Common myeloid progenitor, CD34-positive (primary cell): ENCODE measurements at regions not wholly inside any gene's neighbourhood (a gene's known extent, or its start where the extent isn't known, plus 50 kb on each side); places are given as distances from the start of the nearest gene placed in this dataset.

ENCODE experiments used
- CTCF ChIA-PET: fragments of 350-600 bp; sonication (Branson Sonifier 250); formaldehyde crosslinking; loops from one replicate; lab custom pipeline; 2021; ENCODE audit warnings: antibody characterized with exemption; lab: Charles Lee
- POLR2A ChIA-PET: fragments of 350-600 bp; sonication (Branson Sonifier 250); formaldehyde crosslinking; loops from one replicate; lab custom pipeline; 2021; ENCODE audit warnings: antibody characterized with exemption; lab: Charles Lee
- DNase-seq, 3 donors: peaks; one replicate each; pipeline versions ENCODE4 v3.0.0 to v3.0.0-alpha.2; 2013
- H3K27ac ChIP-seq, 2 experiments: 1 replicate in 1 of 2; 2 replicates in 1 of 2; pipeline ENCODE4 v1.7.0; 2013; ENCODE audit warnings: inconsistent platforms in 2 of 2, low read length in 2 of 2, mild to moderate bottlenecking in 2 of 2, low read depth in 1 of 2, moderate library complexity in 1 of 2; ENCODE audit not compliant: severe bottlenecking in 2 of 2, insufficient read depth in 1 of 2, poor library complexity in 1 of 2
- H3K27me3 ChIP-seq, 5 experiments: replicated peaks in 2 of 5; 1 replicate in 3 of 5; 2 replicates in 2 of 5; pipeline versions ENCODE4 v1.6.1 to v1.7.0; 2013; ENCODE audit warnings: low read length in 4 of 5, mild to moderate bottlenecking in 2 of 5, moderate library complexity in 2 of 5, inconsistent platforms in 1 of 5; ENCODE audit not compliant: insufficient read depth in 5 of 5, control insufficient read depth in 4 of 5
- H3K36me3 ChIP-seq, 4 experiments: 1 replicate in 2 of 4; 2 replicates in 2 of 4; pipeline versions ENCODE4 v1.6.1 to v1.7.0; 2013; ENCODE audit warnings: low read length in 3 of 4, control low read depth in 1 of 4, mild to moderate bottlenecking in 1 of 4; ENCODE audit not compliant: control insufficient read depth in 4 of 4, insufficient read depth in 4 of 4
- H3K4me1 ChIP-seq, 4 experiments: 1 replicate in 3 of 4; 2 replicates in 1 of 4; pipeline versions ENCODE4 v1.6.1 to v1.7.1; 2013; ENCODE audit warnings: low read length in 3 of 4, mild to moderate bottlenecking in 3 of 4, control low read depth in 1 of 4, inconsistent platforms in 1 of 4, moderate library complexity in 1 of 4; ENCODE audit not compliant: control insufficient read depth in 4 of 4, insufficient read depth in 4 of 4; ENCODE audit errors: control extremely low read depth in 1 of 4
- H3K4me3 ChIP-seq, 7 experiments: 1 replicate in 4 of 7; 2 replicates in 3 of 7; pipeline versions ENCODE4 v1.5.1 to v1.7.0; 2013; ENCODE audit warnings: mild to moderate bottlenecking in 7 of 7, low read length in 6 of 7, moderate library complexity in 6 of 7, inconsistent platforms in 2 of 7, low read depth in 2 of 7, control low read depth in 1 of 7; ENCODE audit not compliant: insufficient read depth in 4 of 7, control insufficient read depth in 1 of 7; ENCODE audit errors: extremely low read depth in 1 of 7
- H3K9me3 ChIP-seq, 5 experiments: 1 replicate in 4 of 5; 2 replicates in 1 of 5; pipeline versions ENCODE4 v1.6.1 to v1.7.1; 2013; ENCODE audit warnings: low read length in 4 of 5, mild to moderate bottlenecking in 2 of 5, inconsistent platforms in 1 of 5, low read depth in 1 of 5, moderate library complexity in 1 of 5; ENCODE audit not compliant: control insufficient read depth in 4 of 5, insufficient read depth in 2 of 5; ENCODE audit errors: control extremely low read depth in 1 of 5
- WGBS: methylation state at CpG from one replicate; pipeline ENCODE4 v1.1.5; 2013; ENCODE audit not compliant: insufficient coverage; 5-methylcytosine and 5-hydroxymethylcytosine counted together

DNA sequence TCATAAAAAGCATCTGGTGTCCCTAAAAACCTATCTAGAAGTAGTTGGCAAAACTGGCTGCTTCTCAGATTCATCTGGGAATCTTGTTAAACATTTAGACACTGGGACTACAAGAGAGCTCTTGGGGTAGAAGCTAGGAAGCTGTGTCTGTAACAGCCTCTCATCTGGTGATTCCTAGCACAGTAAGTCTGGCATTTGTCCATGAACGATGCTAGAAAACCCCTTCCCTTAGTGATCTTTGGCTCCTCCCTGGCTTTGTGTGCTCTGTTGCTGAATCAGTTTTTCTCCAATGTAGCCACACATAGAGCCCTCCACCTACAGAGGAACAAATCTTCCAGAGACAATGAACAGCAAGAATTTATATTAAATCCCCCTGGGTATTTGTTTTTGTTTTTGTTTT lies 951.7 kb upstream of the LCORL start:
- H3K36me3 ChIP-seq, result no peaks in the 10 kb centered on the region

DNA sequence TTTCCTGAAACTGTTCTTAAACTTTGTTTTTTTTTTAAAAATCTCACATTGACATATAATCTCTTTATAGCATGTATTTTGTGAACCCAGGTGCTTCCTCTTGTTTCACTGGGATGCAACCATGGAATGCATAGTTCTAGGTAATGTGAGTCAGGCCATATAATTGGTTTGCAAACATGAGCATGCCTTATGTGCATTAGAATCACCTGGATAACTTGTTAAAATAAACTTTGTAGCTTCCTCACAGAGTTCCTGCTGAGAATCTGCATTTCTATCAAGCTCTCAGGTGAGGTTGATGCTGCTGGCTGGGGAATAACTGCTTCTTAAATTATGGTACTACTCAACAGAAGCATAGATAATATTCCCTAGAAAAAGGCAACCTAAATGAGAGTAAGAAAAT lies 940.3 kb upstream of the LCORL start:
- Histone ChIP-seq H3K4me3 (no peak overlapping the region), H3K27me3 (no peaks in the 10 kb centered on the region), H3K9me3 (peaks cover 0 to 2% (median 0%) of the 10 kb centered on the region in 5 experiments), H3K4me1 (no peaks in the 10 kb centered on the region), H3K27ac (no peak overlapping the region), H3K36me3 (no peaks in the 10 kb centered on the region)
- CTCF ChIA-PET, result no interaction called here
- no peak for DNase-seq
- POLR2A ChIA-PET, result no interaction called here

More for the DNA sequence above, 951.7 kb upstream of the LCORL start:
- H3K9me3 ChIP-seq, result peaks cover 0 to 3% (median 0%) of the 10 kb centered on the region in 5 experiments
- CTCF ChIA-PET, result no interaction called here
- DNase-seq, result no peak
- H3K27ac ChIP-seq, result no peak overlapping the region
- no peak overlapping the region for H3K4me3 ChIP-seq
- POLR2A ChIA-PET, result no interaction called here
- WGBS, result 73% methylated on average over 1 of the region's 1 CpG
- no peaks in the 10 kb centered on the region for H3K4me1 ChIP-seq
- no peaks in the 10 kb centered on the region for H3K27me3 ChIP-seq

DNA sequence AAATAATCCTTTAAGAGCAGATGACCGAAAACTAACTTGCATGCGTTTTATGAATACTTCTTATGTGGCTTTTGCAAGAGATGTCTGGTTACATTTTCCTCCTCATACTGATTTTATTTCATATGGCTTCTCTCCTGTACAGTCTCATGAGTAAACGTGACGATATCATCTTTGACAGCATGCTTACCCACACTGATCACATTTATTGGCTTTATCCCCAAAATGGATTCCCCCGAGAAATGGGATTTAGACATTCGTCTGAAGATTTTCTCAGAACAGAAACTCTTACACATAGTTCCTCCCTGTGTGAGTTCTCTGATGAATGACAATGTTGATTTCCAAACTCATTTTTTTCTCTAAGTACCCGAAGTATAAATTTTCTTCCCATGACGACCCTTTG lies 939.7 kb upstream of the LCORL start:
- no peak overlapping the region for H3K4me3 ChIP-seq
- ChIA-PET POLR2A (no interaction called here), CTCF (no interaction called here)
- H3K9me3 ChIP-seq, result no peaks in the 10 kb centered on the region
- no peaks in the 10 kb centered on the region for H3K4me1 ChIP-seq
- 96% methylated on average over 5 of the region's 8 CpGs for WGBS
- no peak overlapping the region for H3K27ac ChIP-seq
- no peak for DNase-seq
- no peaks in the 10 kb centered on the region for H3K36me3 ChIP-seq
- no peaks in the 10 kb centered on the region for H3K27me3 ChIP-seq

DNA sequence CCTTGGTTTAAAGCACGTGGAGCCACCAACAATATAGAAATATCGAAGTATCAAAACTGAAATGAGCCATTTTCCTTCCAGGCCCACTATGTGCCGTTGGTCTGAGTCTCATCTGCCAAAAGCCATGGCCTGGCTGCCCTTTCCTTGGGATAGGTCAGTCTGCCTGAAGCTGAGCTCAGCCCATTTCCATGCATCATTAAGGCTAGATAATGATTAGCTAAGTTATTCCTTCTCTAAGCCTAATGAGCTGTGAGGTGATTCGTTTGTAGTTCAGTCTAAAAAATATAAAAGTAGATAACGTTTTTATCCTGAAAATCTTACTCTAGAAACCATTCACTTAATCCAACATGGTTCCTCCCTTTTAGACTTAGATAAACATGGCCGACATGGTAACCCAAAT lies 936.2 kb upstream of the LCORL start:
- H3K9me3 ChIP-seq, result no peaks in the 10 kb centered on the region
- ChIA-PET CTCF (no interaction called here), POLR2A (no interaction called here)
- H3K27me3 ChIP-seq, result no peaks in the 10 kb centered on the region
- H3K4me1 ChIP-seq, result no peaks in the 10 kb centered on the region
- H3K27ac ChIP-seq, result no peak overlapping the region
- DNase-seq, result no peak
- no peak overlapping the region for H3K4me3 ChIP-seq
- WGBS, result 90% methylated on average over 3 of the region's 6 CpGs
- H3K36me3 ChIP-seq, result no peaks in the 10 kb centered on the region

DNA sequence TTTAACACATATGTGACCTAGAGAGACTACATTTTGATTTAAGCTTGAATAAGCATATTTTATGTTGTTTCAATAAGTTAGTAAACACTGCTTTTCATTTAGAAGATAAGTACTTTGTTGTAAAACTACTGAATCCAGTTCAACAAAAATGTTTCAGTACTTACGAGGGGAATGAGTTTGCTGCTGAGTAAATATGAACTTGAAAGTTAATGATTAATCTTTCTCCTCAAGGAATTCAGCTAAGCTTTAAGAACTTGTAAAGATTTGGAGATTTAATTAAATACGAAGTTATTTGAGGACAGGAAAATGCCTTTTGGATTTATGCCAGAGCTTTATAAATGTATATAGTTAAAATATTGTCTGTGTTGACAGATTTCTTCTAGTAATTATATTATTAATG lies 933.0 kb upstream of the LCORL start:
- CTCF ChIA-PET, result no interaction called here
- POLR2A ChIA-PET, result no interaction called here
- Histone ChIP-seq H3K4me3 (no peak overlapping the region), H3K9me3 (no peaks in the 10 kb centered on the region), H3K4me1 (no peaks in the 10 kb centered on the region), H3K27ac (no peak overlapping the region), H3K36me3 (no peaks in the 10 kb centered on the region), H3K27me3 (no peaks in the 10 kb centered on the region)
- no peak for DNase-seq
- WGBS, result 100% methylated on average over 1 of the region's 2 CpGs

DNA sequence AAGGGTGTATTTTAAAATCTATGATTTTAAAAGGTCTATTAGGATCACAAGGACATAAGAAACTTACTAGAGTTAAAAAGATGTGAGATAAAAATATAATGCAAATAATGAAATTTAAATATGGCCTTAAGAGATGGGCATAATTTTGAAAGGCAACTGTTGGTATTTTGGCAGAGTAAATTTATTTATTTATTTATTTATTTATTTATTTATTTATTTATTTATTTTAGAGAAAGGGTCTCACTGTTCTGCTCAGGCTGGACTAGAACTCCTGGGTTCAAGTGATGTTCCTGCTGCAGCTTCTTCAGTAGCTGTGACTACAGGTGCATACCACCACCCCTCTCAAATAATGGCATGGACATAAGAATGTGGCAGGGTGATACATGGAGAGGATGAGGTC lies 932.1 kb upstream of the LCORL start:
- Histone ChIP-seq H3K4me3 (no peak overlapping the region), H3K27me3 (no peaks in the 10 kb centered on the region), H3K36me3 (no peaks in the 10 kb centered on the region), H3K27ac (no peak overlapping the region), H3K4me1 (no peaks in the 10 kb centered on the region), H3K9me3 (no peaks in the 10 kb centered on the region)
- CTCF ChIA-PET, result no interaction called here
- no peak for DNase-seq
- POLR2A ChIA-PET, result interaction anchor here (0.7 kb wide), 1 partner anchor 332 kb away, joined by 3 read pairs; no protein-coding TSS in a partner anchor

DNA sequence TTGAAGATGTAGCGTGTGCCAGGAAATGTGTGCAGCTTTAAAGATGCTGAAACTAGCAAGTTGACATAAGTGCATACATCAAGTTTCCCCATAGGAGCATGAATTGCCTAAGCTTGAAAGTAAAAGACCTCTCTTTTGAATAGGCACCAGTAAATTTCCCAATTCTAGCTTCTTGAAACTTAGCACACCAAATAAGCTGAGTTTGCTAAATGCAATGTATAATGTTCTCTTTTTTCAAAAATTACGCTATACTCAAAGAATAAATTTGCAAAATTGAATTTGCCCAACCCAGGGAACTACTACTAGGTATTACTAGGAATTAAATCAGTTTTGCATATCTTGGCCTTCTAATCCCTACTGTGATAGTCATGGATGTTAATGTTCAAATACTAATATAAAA lies 923.9 kb upstream of the LCORL start:
- H3K27me3 ChIP-seq, result no peaks in the 10 kb centered on the region
- DNase-seq, result no peak
- ChIA-PET CTCF (no interaction called here), POLR2A (no interaction called here)
- H3K27ac ChIP-seq, result no peak overlapping the region
- H3K36me3 ChIP-seq, result no peaks in the 10 kb centered on the region
- no peaks in the 10 kb centered on the region for H3K4me1 ChIP-seq
- H3K4me3 ChIP-seq, result no peak overlapping the region
- 100% methylated on average over 1 of the region's 2 CpGs for WGBS
- H3K9me3 ChIP-seq, result no peaks in the 10 kb centered on the region

DNA sequence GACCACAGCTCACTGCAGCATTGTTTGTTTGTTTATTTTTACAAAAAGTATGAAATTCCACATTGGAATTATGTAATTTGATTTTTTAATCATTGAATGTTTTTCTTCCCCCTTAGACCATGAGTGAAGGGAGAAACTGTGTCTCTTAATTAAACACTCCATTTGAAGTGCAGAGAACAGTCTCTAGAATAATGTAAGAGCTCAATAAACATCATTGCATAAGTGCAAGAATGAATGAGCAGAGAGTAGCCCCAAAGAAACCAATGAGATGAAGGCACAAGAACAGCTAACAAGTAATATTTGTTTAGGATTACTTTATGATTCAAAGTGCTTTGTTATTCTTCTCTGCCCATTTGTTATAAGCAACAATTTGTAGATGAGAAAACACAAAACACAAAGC lies 921.3 kb upstream of the LCORL start:
- POLR2A ChIA-PET, result no interaction called here
- Histone ChIP-seq H3K9me3 (no peaks in the 10 kb centered on the region), H3K4me1 (no peaks in the 10 kb centered on the region), H3K27me3 (no peaks in the 10 kb centered on the region), H3K36me3 (no peaks in the 10 kb centered on the region), H3K27ac (no peak overlapping the region), H3K4me3 (no peak overlapping the region)
- CTCF ChIA-PET, result no interaction called here
- DNase-seq, result no peak
